HG03039 (cell line): ENCODE measurements at regions not wholly inside any gene's neighbourhood (a gene's known extent, or its start where the extent isn't known, plus 50 kb on each side); places are given as distances from the start of the nearest gene placed in this dataset.

Experiments
- ATAC-seq: cut with Tn5 transposase; IDR thresholded peaks from one replicate; pipeline ENCODE4 v1.9.1; 2021; ENCODE audit warnings: mild to moderate bottlenecking, moderate library complexity; ENCODE audit not compliant: unreplicated experiment

DNA sequence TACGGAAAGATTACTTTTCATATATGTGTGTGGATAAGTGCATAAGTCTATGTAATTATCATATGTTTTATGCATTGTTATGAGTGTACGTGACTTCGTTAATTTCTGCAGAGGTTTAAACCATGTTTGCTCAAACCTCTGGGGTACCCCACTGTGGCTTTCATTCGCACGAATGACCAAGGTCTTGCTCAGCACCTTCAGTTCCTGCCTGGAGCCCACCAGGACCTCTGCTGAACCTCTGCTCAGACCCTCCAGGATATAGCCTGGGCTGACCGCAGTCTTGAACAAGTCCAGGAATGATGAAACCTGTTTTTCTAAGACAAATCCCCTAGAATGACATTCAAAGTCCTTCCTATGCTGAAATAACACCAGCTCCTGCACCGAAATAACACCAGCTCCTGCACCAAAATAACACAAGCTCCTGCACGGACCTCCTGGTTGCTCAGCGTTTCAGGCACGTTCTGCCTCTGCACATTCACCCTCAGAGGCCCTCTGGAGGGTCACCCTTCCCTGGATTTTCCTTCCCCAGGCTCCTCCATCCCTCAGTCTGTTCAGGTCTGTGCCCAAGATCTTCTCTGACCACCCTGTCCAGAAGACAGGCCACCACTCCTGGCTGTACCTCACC is 99.7 kb upstream of the BOD1 start:
- ATAC-seq = no peak

DNA sequence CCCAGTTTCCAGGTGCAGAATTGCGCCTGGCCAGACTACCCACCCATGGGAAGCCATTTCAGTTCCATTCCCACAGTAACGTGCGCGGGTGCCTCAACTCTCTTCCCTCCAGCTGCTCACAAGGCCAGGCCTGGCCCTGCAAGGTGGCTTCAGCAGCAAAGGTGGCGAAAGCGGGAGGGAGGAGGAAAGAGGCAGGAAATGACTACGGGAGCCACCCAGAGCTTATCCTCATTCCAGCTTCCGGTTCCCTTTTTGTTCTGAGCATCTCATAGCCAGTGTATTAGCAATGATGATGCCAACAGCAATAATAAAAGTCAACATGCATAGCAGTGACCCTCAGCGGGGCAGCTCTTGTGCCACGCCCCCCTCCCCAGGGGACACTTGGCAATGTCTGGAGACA is 101.5 kb upstream of the BOD1 start:
- no peak for ATAC-seq

GRCh38 chr5:173718469-173718868 is 102.0 kb upstream of the BOD1 start:
- no peak for ATAC-seq

- ATAC-seq = no peak
Measured at GRCh38 chr5:173719731-173720082, 103.3 kb upstream of the BOD1 start.

- ATAC-seq = no peak
Measured at GRCh38 chr5:173720286-173720952, 104.0 kb upstream of the BOD1 start.

GRCh38 chr5:173720953-173721600 is 104.6 kb upstream of the BOD1 start:
- no peak for ATAC-seq

DNA sequence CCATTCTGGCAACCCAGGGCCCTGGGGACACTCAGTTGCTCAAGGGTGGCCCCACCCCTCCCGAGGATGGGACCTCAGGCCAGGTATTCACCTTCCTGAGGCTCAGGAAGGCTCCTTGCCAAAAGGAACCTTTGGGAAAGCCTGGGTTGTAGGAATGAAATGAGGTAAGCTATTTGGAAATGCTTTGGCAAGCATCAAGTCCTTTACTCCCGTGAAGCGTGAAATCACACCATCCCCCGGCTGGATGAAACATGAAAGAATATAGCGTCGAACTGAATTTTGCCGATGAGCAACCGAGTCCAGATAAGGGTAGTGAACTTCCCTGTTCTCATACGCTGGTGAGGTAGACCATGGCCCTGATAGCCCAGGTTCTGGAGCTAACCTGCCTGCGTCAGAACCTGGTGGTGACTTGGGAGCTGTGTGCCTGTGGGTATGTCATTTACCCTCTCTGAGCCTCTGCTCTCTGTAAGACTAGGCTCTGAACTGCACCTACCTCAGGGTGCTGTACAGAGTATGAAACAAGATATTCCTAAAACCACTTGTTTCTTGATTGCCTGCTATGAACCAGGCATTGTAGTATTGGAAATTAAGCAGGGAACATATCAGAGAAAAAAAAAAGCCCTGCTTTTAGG is 105.3 kb upstream of the BOD1 start:
- ATAC-seq = no peak

- ATAC-seq = no peak
Measured at GRCh38 chr5:173726846-173727557, 110.6 kb upstream of the BOD1 start.

- no peak for ATAC-seq
Measured at GRCh38 chr5:173727839-173728778, 111.7 kb upstream of the BOD1 start.

DNA sequence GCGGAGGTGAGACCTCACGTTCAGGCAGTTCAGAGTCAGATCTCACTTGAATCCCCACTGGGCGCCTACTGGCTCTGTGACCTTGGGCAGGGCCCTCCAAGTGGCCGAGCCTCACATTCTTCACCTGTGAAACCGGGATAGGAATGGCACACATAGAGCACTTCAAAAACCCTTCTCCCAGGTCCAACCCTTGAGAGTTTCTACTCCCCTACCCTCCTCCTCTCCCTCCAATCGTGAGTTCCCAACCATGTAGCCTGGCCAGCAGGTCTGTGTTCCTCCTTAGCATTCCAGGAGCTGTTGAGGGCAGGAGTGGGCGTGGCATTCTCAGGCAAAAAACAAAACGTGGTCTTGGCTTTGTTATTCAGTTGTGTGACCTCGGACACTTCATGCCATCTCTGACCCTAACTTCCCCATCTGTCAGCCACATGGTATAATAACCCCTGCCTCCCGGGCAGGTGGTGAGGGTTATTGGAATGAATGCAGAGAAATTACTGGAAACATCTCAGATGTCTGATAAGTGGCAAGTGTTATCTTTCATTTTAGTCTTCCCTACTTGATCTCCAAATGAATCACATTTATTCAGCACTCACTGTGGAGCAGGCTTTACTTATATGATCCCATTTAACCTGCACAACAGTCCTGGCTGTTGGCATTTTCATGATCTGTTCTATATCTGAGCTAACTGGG is 112.8 kb upstream of the BOD1 start:
- ATAC-seq = no peak

- ATAC-seq = no peak
Measured at GRCh38 chr5:173730632-173731298, 114.3 kb upstream of the BOD1 start.

DNA sequence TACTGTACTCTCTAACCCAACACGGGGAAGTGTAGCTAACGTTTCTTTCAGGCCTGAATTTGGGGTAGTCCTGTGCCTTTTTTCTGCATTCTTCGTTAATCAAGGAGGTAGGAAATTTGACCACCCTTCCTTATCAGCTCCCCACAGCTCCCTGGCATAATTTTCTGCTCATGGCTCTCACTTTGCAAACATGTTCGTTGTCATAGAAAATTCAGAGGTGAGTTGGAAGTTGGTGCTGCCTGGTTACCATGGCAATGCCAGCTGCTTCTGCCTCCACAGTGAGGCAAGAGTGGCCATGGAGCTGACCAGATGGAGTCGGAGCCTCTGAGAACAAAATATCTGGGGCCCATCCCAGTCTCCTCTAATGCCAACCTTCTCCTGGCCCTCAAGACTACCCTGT is 116.6 kb upstream of the BOD1 start:
- no peak for ATAC-seq

DNA sequence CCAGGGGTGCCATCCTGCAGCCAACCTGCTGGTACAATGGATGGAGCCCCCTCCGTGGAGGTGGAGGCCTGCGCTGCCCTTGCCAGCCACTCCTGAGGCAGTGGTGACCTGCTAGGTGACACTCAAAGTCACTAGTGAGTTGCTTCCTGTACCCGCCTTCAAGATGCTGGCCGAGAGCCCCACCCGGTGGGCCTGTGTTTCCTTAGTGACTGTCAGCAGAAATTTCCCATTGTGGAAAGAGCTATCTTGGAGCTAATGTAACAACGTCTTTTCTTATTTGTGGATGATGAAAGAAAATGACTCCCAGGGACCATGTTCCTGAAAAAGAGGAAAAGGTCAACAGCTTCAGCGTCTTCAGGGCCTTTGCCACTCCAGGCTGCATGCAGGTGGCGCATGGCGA is 117.0 kb upstream of the BOD1 start:
- no peak for ATAC-seq

DNA sequence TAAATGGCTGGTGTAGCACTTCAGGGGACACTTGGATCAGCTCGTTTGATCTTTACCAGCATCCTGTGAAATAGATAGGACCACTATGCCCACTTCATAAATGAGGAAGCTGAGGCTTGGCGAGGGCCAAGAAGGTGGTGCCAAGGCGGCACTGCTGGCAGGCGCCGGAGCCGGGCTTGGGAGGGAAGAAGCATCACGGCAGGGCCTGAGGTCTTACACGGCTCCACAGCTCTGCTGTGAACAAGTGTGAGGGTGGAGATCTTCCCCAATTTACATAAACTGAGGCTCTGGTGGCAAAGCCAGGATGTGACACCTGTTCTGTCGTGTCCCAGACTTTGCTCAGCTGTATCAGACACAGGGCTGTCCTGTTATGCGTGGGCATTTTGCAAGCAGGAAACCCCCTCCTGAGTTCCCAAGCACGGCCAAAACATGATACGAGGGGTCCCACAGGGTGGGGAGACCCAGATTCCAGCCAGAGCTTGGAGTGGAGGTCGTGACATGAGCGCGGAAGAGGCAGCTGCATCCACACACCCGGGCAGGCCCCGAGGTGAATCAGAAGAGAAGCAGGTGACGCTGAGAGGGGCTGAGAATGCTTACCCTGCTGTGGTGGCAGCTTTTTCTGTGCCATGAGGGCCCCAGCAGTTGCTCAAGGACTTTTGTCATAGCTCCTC is 117.5 kb upstream of the BOD1 start:
- ATAC-seq = peak; percentile 50

DNA sequence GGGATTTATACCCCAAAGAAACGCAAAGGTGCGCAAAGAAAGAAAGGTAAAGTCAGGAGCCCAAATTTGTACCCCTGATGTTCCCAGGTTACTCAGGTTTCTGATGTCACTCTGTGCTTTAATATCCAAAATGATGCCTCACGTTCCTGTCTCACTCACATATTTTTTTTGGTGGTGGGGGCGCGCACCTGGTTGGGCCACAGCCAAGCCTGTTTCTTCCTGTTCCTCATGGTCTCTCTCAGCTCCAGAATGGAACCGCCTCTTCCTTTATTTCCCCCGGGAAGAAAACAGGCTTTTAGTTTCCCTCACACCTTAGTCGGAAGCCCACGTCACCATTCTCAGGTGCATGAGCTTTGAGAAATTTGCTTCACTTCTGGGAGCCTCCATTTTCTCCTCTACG is 118.3 kb upstream of the BOD1 start:
- ATAC-seq = no peak

DNA sequence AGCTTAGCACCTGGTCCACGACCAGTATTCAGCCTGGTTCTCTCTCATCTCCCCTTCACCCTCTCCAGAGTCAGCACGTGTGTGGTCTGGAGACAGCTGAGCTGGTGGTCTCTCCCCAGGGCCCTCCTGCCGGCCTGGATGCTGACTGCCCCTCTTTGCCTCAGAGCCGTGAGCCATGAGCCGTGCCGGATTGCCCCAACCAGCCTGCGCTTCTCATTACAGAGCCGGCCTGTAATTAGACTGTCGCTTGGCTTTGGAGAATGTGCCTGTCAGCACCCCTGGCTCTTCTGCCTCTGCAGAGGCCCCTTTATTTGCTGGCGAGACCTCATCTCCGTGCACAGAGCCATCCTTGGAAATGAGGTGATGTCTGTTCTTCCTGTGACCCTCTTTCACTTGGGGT is 118.7 kb upstream of the BOD1 start:
- no peak for ATAC-seq

DNA sequence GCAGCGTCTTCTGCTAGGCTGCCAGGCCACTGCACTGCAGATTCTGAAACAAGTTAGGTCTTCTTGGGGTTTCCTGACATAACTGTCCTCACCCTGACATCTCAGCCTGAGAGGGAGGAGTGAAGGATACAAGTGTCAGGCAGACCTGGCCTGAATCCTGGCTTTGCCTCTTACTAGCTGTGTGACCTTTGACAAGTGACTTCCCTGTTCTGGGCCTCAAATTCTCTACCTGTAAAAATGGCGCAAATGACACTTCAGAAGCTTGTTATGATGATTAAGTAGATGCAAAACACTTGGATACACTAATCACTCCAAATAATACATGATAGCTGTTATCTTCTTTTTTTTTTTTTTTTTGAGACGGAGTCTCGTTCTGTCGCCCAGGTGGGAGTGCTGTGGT is 119.2 kb upstream of the BOD1 start:
- no peak for ATAC-seq

- no peak for ATAC-seq
Measured at GRCh38 chr5:173736374-173736773, 119.9 kb upstream of the BOD1 start.
